NOMO-1 treated with dmso at 0.1 percent for 144 hours (cell line): ENCODE measurements at regions not wholly inside any gene's neighbourhood (a gene's known extent, or its start where the extent isn't known, plus 50 kb on each side); places are given as distances from the start of the nearest gene placed in this dataset.

Experiments used
- DNase-seq: peaks from one replicate; lab custom pipeline; 2025; ENCODE audit not compliant: unreplicated experiment; lab: John Stamatoyannopoulos, UW

DNA sequence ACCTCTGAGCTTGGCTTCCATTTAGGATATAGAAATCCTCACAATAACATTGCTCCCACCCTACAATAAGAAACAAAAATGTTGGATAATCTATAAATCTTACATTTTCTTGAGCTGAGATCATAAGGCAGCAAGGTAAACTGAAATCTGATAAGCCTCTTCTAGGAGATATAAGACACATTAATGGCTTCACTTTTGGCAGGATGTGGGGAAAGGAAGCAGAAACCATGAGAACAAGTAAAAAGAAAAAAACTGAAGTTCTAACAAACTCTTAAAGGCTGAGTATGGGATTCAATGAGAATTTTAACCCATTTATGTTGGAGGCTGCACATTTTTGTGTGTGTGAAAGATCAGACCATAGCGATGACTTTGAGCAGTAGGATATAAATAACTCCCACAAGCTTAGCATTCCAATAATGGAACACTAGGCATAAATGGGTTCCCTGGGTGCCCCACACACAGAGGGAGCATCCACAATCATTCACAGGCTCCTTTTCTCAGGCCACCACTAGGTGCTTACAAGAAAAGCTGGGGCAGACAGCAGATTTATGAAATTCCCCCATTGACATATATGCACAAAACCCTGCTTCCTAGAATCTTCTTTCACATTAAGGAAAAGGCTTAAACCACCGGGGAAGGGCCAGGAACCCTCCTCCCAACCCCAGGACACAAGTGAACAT lies 564.9 kb upstream of the MGMT start:
- no peak for DNase-seq

DNA sequence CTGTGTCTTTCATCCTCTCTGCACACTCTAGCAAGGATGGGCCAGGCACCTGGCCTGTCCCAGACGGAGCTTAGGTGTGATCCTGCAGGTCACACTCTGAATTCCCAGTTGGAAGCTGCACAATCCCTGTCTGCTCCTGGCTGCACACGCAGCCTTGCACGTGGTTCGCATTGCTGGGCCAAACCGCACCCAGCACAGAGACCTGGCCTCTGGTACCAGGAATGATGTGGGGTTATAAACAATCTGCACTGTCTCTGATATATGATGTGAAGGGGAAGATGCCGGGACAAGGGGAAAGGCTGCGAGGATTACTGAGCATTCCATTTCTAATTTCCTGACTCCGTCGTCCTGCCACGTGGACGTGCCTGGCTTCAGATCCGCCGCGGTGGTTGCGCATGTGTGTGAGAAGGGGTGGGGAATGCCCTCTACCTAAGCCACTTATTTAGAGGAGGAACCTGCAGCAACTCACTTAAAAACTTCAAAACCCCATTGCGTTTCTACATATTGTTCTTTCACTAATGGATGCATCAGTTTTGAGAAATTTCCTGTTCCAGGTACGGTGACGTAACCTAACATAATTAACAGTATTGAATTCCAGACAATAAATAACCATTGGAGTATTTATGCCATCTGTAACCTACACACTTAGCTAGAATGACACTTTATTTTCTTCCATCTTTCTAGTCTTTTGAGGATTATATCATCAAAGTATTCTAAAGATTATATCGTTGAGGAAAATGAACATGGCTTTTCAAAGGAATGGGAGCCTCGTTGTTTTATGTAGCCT lies 559.7 kb upstream of the MGMT start:
- DNase-seq: no peak

DNA sequence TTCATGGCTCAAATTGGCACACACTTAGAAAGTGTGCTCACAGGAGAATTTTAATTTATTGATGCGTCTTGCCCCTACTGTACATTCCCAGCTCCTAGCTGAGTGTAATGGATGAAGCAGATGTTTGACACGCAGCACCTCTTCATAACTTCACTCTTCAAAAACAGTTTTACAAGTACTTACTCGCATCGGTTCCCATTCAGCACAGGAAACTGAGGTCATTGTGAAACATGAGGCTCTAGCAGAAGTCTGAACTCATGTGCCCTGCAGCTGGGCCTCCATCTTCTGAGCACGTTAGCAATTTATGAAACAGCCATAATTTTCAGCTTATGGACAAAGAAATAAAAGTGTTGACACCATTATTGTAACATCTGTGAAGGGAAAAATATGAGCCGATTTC lies 558.9 kb upstream of the MGMT start:
- DNase-seq: no peak

DNA sequence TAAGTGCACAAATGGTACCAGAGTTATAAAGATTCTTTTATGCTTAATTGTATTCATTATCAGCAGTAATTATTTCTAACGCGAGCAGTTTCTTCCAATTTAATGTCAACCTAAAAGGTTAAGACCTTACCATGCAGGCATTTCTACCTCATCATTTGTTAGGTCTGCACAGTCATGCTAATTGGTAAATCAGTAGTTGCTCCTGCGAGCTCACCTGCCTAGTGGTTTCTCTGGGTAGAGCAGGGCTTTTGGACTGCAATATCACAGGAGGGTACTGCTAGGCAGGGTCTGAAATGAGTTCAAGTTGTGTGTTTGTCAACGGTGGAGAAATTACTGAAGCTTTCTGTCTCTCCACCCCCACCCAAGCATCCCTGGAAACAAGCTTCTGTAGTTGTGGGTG lies 558.5 kb upstream of the MGMT start:
- DNase-seq: no peak

DNA sequence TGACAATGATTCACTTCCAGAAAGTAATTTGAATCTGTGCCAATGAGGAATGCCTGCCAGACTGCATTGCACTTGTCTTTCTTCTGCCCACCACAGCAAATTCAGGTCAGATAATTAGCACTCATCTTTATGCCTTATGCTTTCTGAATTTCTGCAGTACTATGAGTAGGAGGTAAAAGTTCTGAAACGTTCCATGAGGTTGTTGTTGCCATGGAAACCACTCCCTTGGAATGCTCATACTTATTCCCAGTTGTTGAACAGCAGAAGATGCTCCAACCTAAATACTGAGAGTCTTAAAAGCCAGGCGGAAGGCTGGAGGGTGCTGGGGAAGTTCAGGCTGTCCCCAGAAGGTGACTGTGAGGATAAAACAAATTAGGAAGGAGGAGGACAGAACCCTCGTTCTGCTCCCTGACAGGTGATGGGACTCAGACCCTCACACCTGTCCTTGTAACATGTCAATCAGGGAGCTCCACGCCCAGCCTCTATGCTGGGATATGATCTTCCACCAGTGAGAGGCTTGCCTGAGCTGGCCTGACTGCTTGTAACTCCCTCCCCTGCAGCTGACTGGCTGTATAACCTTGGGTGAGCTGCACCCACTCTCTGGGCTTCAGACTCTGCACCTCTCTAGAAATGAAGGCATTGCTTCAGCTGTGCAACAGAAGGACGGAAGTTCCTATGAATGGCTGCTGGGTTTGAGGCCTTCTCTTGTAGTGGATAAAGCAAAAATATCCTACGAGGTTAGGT lies 554.3 kb upstream of the MGMT start:
- no peak for DNase-seq

DNA sequence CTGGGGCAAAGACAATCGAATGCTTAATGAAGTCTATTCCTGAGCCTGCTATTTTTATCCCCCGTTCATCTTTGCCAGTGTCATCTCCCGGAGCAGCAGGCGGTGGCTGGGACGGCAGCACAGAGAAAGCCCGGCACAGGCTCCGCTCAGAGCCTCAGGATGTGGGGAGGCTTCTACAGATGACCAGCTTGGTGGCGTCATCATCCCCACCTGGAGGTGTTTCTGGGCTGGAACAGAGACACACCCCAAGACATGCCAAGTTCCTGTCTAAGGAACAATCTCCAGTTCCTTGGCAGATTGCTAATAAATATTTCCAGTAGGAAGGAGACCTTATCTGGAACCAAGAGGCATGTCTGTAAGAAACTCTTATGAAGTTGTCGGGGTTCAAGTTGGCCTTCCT lies 552.4 kb upstream of the MGMT start:
- no peak for DNase-seq

DNA sequence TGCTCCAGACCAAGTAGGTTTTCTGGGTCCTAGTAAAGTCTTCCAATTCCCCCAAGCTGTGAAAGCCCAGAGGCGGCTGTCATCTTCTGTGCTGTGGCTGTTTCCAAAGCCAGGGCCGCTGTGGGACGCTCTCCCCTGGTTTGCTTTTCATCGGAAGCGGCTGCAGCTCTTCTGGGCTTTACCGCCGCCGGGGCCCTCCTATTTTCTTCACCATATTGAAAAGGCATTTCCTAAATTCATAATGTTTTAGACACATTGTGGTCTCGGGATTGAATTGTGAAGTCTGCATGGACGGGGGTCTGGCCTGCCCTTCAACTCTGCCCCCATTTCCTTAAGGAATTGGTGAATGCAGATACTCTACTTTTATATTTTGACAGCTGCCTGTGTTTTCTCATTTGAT lies 551.4 kb upstream of the MGMT start:
- no peak for DNase-seq

DNA sequence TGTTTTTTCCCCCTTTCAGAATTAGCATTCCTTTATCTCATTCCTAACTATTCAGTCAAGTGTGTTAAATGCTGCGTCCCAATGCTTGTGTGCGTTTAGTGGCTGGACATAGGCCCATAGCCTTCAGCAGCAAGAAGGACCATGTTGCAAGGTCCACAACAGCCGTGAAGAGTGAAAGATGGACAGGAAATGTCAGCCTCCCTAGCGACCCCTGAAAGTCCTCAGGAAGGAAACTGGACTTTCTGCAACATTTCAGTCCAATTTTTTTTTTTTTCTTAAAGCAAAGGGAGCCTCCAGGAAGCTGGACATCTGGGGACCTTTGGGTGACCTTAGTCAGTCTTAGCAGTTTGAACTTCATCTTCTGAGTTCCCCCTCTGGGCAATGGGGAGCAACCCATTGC lies 550.7 kb upstream of the MGMT start:
- DNase-seq: no peak

DNA sequence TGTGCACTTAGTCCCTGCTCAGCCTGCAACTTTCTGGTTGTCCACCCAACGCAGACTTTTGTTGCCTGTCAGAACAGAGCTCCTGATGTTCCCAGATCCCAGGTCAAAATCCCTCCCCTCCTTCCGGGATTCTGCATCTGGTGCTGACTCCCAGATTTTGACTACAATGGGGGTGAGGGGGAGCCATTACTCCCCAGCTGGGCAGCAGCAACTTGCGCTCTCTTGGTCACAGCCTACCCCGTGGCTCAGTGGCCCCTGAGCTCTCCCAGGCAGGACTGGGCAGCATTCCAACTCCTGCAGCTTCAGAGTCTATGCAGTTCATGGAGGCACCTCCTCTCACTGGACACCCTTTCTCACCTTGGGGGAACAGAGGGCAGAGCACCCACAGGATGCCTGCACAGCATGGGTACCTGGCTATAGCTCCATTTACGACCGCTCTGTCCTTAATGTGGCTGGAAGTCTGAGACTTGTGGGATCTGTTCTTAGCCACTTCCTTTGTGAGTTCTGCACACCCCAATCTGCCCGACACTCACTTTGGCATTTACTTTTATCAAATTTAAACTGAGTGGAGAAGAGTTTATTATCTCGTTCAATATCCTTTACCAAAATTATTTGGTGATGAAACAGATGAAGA lies 545.5 kb upstream of the MGMT start:
- DNase-seq: no peak

DNA sequence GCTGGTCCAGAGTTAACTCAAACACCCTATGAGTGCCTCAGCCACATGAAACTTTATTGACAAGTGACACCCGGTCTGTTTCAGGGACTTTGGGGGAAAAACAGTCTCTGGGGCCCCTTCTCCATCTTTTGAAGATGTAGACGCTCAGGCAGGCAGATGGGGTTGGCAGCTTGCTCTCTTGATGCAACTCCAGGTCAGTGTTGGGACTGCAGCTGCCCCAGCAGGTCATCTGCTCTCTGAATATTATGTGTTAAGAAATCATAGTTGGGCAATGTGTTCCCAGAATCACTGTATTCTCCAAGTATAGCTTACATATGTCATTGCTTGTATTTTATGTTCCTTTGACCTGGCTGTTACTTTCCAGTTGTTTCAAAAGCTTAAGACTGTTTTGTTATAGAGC lies 544.9 kb upstream of the MGMT start:
- no peak for DNase-seq

DNA sequence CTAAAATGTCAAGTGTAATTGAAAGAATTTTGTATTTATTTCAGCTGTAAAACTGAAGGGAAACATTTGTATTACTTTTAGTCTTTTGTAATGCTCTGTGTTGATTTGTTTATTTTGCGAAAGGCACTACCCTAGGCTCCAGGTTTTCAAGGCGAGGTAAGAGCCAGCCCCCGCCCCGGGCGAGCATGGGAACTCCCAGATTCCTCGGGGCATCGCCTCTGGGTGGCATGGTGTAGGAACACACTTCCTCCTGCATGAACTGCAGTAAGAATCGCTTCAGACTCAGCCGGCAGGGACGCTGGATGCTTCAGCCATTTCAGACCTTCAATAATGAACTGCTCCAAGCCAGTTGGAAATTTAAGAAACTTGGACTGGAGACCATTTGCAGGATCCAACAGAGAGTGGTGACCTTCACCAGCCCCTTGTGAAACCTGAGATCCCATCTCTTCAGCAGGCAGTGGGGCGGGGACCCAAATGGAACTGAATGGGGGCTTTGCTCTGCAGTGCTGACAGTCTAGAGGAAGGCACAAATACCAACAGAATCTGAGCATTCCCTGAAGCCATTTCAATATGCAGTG lies 544.3 kb upstream of the MGMT start:
- DNase-seq: no peak

DNA sequence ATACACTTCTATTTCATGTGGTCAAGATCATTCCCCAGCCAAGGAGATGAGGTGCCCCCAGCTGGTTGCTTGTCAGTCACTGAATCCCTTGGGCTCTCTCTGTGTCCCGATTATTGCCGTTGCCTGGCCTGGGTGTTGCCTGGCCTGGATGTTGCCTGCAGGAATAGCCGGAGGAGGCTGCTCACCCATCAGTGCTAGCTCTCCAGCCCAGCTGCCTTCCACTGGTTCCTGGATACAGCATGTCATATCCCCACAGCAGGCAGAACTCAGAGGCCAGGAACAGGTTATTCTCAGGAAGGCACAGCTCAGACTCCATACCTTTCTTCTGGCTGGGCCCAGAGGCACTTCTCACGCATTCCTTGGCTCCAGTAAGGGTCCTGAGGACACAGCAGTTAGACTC lies 542.1 kb upstream of the MGMT start:
- DNase-seq: no peak

DNA sequence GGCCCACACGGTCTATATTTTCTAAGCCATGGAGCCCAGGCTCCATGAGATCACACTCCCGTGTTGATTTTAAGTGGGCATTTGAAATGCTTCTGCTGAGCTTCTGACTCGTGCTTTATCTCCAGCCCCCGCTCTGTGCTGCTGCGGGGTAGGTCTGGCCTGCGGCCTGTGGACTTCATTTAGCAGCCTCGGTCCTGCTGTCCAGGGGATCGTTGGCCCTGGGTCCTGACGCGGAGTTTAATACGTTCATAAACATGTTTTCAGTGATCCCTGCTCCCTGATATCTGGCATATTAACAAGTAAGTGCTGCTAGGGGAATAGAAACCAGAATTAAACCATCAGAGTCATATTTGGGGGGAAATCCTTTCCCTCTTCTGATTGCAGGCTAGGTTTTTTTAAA lies 540.3 kb upstream of the MGMT start:
- DNase-seq: no peak

DNA sequence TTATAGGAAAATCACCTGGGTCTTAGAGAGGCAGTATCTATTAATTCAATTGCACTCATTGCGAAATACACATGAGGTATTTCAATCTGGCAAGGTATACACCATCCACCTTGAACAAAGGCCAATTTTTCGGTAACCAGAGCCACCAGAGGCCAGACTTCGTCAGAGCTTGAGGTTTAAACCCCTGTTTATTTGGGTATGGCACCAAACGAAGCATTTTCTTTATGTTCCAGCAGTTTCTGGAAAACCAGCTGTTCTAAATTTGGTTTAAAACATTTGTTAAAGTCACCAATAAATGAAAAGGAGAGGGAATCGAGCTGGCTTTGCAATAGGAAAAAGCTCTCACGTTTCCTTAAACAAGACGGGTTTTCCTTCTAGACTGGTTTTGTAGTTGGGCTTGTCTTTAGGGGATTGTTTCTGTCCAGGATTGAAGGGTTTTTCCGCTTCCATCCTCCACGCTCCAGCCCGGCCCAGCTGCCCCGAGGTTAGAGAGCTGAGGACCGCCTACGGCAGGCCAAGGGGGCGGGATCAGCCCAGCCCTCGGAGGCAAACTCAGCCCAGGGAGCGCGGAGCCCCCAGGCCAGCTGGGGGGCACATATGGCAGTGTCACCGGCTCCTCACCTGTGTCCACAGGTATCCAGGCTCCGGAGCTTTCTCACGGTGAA lies 539.4 kb upstream of the MGMT start:
- no peak for DNase-seq

DNA sequence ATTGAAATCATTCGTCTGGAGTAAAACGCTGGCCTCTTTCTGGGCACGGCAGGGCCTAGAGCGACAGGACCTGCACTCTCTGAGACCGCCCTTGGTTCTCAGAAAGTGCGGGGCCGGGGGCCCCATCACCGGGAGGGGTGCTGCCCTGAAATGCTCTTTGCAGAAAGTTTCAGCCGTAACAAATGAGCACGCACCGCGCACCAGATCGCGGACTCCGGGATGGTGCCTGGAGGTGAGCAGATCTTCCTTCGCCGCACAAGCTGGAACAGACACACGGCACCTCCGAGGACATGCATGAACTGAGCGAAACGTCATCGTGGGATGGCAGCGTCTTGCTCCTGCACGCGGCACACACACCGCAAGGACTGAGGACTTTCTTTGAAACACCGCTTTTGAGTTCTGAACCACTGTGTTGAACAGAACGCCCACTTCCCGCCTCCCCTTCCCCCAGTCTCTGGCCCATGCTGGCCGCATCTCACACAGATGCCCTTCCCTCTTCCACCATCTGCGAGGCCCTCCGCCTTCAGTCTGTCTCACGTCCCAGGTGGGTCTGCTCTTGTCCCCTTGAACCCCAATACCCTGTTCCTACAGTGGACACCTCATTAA lies 538.7 kb upstream of the MGMT start:
- DNase-seq: no peak

DNA sequence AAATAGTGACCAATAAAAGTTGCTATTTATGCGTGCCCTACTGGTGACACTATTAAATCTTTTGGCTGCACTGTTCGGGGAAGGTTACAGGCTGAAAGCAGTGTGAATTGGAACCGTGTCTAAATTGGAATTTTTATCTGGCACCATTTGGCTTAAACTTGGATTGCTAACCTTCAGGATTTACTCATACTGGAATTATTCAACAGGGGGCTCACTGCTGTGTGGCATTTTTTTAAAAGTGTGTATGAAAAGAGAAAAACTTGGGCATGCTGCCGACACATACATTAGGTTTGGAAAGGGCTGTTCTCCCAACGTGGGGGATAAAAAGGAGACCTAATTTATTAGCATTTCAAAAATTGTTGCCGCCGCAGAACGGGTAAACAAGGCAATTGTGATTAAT lies 537.9 kb upstream of the MGMT start:
- DNase-seq: no peak

DNA sequence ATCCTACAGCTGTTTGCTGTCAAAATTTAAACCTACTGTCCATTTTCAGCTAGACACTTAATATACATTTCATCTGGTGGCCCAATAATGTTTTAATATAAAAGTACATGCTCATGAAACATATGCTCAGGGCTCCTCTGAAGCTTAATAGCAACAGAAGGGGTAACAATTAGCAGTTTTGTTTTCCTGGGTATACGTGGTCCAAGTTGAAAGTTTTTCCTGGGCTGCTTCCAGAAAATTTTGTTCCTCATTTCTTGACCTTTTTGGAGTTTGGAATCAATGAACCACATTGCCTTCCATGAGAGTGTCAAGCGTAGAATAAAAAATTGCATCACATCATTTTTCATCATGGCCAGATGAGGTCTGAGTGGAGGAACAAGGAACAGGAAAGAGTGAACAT lies 537.3 kb upstream of the MGMT start:
- no peak for DNase-seq

DNA sequence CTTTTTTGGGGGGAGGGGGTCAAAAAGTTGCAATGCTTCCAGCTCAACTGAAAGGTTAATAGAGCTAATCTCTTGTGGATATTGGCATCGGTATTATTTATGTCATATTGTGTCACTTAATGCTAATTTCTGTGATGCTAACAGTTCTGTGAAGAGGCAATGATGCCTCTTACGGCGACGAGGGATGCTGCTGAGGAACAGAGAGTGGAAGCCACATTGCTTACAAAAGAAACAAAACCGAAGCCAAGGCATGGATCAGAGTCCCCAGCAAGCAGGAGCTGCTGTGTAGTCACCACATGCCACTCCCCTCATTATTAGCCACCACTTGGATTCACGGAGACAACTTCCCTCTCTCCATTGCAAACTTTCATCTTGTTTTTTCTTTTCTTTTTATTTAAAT lies 536.5 kb upstream of the MGMT start:
- no peak for DNase-seq

DNA sequence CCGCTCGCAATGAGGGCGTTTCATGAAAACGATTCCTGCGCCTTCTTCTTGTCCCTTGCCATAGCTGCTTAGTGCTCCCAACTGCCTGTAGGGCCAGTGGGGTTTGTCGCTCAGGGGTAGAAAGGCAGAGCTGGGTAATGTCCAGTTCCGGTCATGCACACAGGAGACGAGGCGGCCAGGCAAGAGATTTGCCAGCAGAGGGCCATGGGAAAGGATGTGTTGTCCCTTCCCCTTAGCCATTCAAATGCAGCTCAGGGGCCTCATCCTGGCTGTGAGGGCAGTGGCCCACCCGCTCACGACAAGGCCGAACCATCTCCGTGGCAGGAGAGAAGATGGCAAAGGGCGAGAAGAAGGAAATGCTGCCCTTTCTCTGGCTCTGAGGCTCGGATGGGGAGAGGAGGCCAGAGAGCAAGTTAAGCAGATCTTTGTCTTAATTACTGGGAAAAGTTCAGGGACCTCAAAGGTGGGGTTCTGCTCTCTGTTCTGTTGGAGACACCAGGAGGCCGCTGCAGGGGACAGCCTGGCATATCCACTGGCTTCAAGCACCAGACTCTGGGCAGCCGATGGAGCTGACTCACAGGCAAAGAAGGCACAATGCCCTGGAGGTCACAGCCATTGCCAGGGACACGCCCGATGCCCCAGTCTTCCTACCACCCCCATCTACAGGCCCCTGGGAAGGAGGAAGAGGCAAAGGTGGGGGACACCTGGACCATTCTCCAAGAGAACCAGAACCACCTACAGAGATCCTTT lies 534.8 kb upstream of the MGMT start:
- no peak for DNase-seq

DNA sequence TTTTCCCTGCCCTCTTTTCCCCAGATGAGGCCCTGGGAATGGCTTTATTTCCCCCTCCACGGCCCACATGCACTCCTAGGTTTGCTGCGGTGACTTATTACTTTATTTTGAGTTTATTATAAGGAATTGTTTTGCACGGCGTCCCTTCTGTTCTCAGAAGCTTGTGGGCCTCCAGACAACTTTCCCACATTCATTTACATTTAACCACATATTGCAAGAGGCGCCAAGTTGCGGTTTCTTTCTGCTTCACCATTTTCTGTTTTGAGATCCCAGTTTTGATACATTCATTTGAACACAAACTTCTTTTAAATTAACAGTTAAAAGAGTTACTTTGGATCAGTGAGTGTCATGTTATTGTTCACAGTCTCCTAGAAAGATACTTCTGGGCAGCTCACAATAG lies 532.5 kb upstream of the MGMT start:
- no peak for DNase-seq
